ENCODE measurements at regions not wholly inside any gene's neighbourhood (a gene's known extent, or its start where the extent isn't known, plus 50 kb on each side); places are given as distances from the start of the nearest gene placed in this dataset.

GRCh38 chr5:125393221-125393815 is 646.9 kb upstream of the ZNF608 start:
- no peak for TF ChIP-seq CTCF (IDR thresholded peaks at IDR 0.05; ENCODE audit: unreplicated experiment)
- Mint-ChIP-seq H3K36me3 (no peaks in the 10 kb centered on the region), H3K4me3 (no peak overlapping the region), H3K4me1 (peaks cover 10% of the 10 kb centered on the region), H3K9me3 (peaks cover 9% of the 10 kb centered on the region), H3K27me3 (ENCODE audit: low read depth) (no peaks in the 10 kb centered on the region), H3K27ac (no peak overlapping the region)
- DNase-seq (ENCODE audit: low spot score in 2 of 2, unreplicated experiment in 2 of 2), result no peak

- Mint-ChIP-seq H3K4me3 (no peak overlapping the region), H3K36me3 (no peaks in the 10 kb centered on the region), H3K4me1 (peaks cover 19% of the 10 kb centered on the region), H3K27ac (no peak overlapping the region), H3K9me3 (peaks cover 9% of the 10 kb centered on the region), H3K27me3 (ENCODE audit: low read depth) (no peaks in the 10 kb centered on the region)
- DNase-seq (ENCODE audit: low spot score in 2 of 2, unreplicated experiment in 2 of 2), result no peak
- TF ChIP-seq CTCF (IDR thresholded peaks at IDR 0.05; ENCODE audit: unreplicated experiment), result no peak
Measured at GRCh38 chr5:125394661-125395280, 648.3 kb upstream of the ZNF608 start.

GRCh38 chr5:125396462-125396861 is 650.0 kb upstream of the ZNF608 start:
- Mint-ChIP-seq H3K9me3 (peaks cover 9% of the 10 kb centered on the region), H3K4me3 (no peak overlapping the region), H3K27me3 (ENCODE audit: low read depth) (no peaks in the 10 kb centered on the region), H3K27ac (no peak overlapping the region), H3K4me1 (peaks cover 15% of the 10 kb centered on the region), H3K36me3 (no peaks in the 10 kb centered on the region)
- TF ChIP-seq CTCF (IDR thresholded peaks at IDR 0.05; ENCODE audit: unreplicated experiment), result no peak
- no peak for DNase-seq (ENCODE audit: low spot score in 2 of 2, unreplicated experiment in 2 of 2)

GRCh38 chr5:125398466-125398865 is 652.0 kb upstream of the ZNF608 start:
- Mint-ChIP-seq H3K27ac (no peak overlapping the region), H3K27me3 (ENCODE audit: low read depth) (no peaks in the 10 kb centered on the region), H3K4me3 (no peak overlapping the region), H3K9me3 (peaks cover 5% of the 10 kb centered on the region), H3K4me1 (peaks cover 25% of the 10 kb centered on the region), H3K36me3 (no peaks in the 10 kb centered on the region)
- TF ChIP-seq CTCF (IDR thresholded peaks at IDR 0.05; ENCODE audit: unreplicated experiment), result no peak
- DNase-seq (ENCODE audit: low spot score in 2 of 2, unreplicated experiment in 2 of 2), result no peak

GRCh38 chr5:125399885-125400284 is 653.4 kb upstream of the ZNF608 start:
- Mint-ChIP-seq H3K9me3 (peaks cover 5% of the 10 kb centered on the region), H3K4me1 (peaks cover 27% of the 10 kb centered on the region), H3K36me3 (no peaks in the 10 kb centered on the region), H3K27ac (no peak overlapping the region), H3K27me3 (ENCODE audit: low read depth) (no peaks in the 10 kb centered on the region), H3K4me3 (no peak overlapping the region)
- no peak for TF ChIP-seq CTCF (IDR thresholded peaks at IDR 0.05; ENCODE audit: unreplicated experiment)
- no peak for DNase-seq (ENCODE audit: low spot score in 2 of 2, unreplicated experiment in 2 of 2)
